ENCODE measurements at regions not wholly inside any gene's neighbourhood (a gene's known extent, or its start where the extent isn't known, plus 50 kb on each side); places are given as distances from the start of the nearest gene placed in this dataset.

GRCh38 chr5:56314529-56314928 is 81.4 kb upstream of the ANKRD55 start:
- H3K4me1 ChIP-seq = peaks cover 0 to 8% (median under 1%) of the 10 kb centered on the region in 4 donors
- TF ChIP-seq CTCF (IDR thresholded peaks at IDR 0.05) = peak; percentile 37 to 44
- no peak for DNase-seq
- H3K4me3 ChIP-seq = no peak overlapping the region
- no peak overlapping the region for H3K27ac ChIP-seq
- no peaks in the 10 kb centered on the region for H3K27me3 ChIP-seq
- H3K9me3 ChIP-seq = no peaks in the 10 kb centered on the region
- intact Hi-C loops (cut with DNase I; ENCODE audit: low total_unique reads) = no loop called here
- H3K36me3 ChIP-seq = no peaks in the 10 kb centered on the region

GRCh38 chr5:56313596-56313995 is 80.5 kb upstream of the ANKRD55 start:
- no peak for TF ChIP-seq CTCF (IDR thresholded peaks at IDR 0.05)
- Histone ChIP-seq H3K36me3 (no peaks in the 10 kb centered on the region), H3K4me1 (no peaks in the 10 kb centered on the region), H3K27ac (no peak overlapping the region), H3K4me3 (no peak overlapping the region), H3K9me3 (no peaks in the 10 kb centered on the region), H3K27me3 (no peaks in the 10 kb centered on the region)
- no peak for DNase-seq
- intact Hi-C loops (cut with DNase I; ENCODE audit: low total_unique reads) = no loop called here

- no peaks in the 10 kb centered on the region for H3K9me3 ChIP-seq
- intact Hi-C loops (cut with DNase I; ENCODE audit: low total_unique reads) = no loop called here
- H3K4me1 ChIP-seq = no peaks in the 10 kb centered on the region
- no peaks in the 10 kb centered on the region for H3K36me3 ChIP-seq
- H3K27ac ChIP-seq = no peak overlapping the region
- H3K4me3 ChIP-seq = no peak overlapping the region
- no peak for DNase-seq
- H3K27me3 ChIP-seq = no peaks in the 10 kb centered on the region
- no peak for TF ChIP-seq CTCF (IDR thresholded peaks at IDR 0.05)
These were observed 79.9 kb upstream of the ANKRD55 start for GRCh38 chr5:56313004-56313531.

GRCh38 chr5:56311306-56311905 is 78.3 kb upstream of the ANKRD55 start:
- Histone ChIP-seq H3K27ac (no peak overlapping the region), H3K27me3 (no peaks in the 10 kb centered on the region), H3K9me3 (peaks cover 0 to 2% (median 0%) of the 10 kb centered on the region in 3 donors), H3K4me1 (no peaks in the 10 kb centered on the region), H3K36me3 (no peaks in the 10 kb centered on the region), H3K4me3 (no peak overlapping the region)
- intact Hi-C loops (cut with DNase I; ENCODE audit: low total_unique reads) = no loop called here
- DNase-seq = no peak
- no peak for TF ChIP-seq CTCF (IDR thresholded peaks at IDR 0.05)

- Histone ChIP-seq H3K27ac (no peak overlapping the region), H3K27me3 (no peaks in the 10 kb centered on the region), H3K36me3 (no peaks in the 10 kb centered on the region), H3K4me1 (no peaks in the 10 kb centered on the region), H3K4me3 (no peak overlapping the region), H3K9me3 (peaks cover 0 to 5% (median 0%) of the 10 kb centered on the region in 3 donors)
- no peak for TF ChIP-seq CTCF (IDR thresholded peaks at IDR 0.05)
- intact Hi-C loops (cut with DNase I; ENCODE audit: low total_unique reads) = no loop called here
- DNase-seq = no peak
These were observed 77.6 kb upstream of the ANKRD55 start for GRCh38 chr5:56310711-56311204.

All from tibial artery (tissue), 4 donors.